Panc1 (cell line): ENCODE measurements at regions not wholly inside any gene's neighbourhood (a gene's known extent, or its start where the extent isn't known, plus 50 kb on each side); places are given as distances from the start of the nearest gene placed in this dataset.

Source experiments
- POLR2AphosphoS5 ChIP-seq: IDR thresholded peaks from 2 replicates; pipeline ENCODE4 v1.6.1; 2012; ENCODE audit warnings: mild to moderate bottlenecking, low read depth, low read length, moderate library complexity
- TF ChIP-seq, protein P1 (sequence below): fragments of 450-650 bp; IDR thresholded peaks from 2 replicates; pipeline ENCODE4 v1.5.1; 2017; ENCODE audit warnings: mild to moderate bottlenecking

DNA sequence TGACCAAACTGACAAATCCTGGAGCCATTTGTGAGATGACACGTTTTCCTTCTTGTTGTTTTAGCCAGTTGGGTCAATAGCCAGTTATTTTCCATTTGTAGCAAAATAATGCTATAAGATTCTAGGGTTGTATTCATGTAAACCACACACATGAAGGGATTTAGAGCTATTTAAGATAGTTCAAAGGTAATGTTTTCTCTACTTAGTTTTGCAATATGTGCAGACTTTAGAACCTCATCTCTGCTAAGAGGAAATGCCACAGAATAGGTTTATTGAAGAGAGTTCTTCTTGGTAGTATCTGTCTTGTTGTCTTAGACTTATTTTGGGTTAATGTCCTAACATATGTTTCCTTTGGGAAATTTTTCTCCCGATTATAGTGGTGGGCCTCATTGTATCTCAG is 213.5 kb upstream of the RIMS1 start:
- TF ChIP-seq, protein P1, sequence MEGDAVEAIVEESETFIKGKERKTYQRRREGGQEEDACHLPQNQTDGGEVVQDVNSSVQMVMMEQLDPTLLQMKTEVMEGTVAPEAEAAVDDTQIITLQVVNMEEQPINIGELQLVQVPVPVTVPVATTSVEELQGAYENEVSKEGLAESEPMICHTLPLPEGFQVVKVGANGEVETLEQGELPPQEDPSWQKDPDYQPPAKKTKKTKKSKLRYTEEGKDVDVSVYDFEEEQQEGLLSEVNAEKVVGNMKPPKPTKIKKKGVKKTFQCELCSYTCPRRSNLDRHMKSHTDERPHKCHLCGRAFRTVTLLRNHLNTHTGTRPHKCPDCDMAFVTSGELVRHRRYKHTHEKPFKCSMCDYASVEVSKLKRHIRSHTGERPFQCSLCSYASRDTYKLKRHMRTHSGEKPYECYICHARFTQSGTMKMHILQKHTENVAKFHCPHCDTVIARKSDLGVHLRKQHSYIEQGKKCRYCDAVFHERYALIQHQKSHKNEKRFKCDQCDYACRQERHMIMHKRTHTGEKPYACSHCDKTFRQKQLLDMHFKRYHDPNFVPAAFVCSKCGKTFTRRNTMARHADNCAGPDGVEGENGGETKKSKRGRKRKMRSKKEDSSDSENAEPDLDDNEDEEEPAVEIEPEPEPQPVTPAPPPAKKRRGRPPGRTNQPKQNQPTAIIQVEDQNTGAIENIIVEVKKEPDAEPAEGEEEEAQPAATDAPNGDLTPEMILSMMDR, result no peak
- TF ChIP-seq POLR2AphosphoS5, result no peak
